WTC11 (cell line): ENCODE measurements at regions not wholly inside any gene's neighbourhood (a gene's known extent, or its start where the extent isn't known, plus 50 kb on each side); places are given as distances from the start of the nearest gene placed in this dataset.

Experiments used
- ATAC-seq: fragments of 200-7000 bp; cut with Tn5 transposase; 2 replicates; pipeline ENCODE4 v1.10.0; 2021; ENCODE audit warnings: mild to moderate bottlenecking, moderate library complexity
- CTCF ChIA-PET: fragments of 300-600 bp; sonication (Branson Sonifier 250); formaldehyde crosslinking; loops from one replicate; lab custom pipeline; 2021; ENCODE audit warnings: antibody characterized with exemption; lab: Charles Lee
- POLR2A ChIA-PET: fragments of 350-600 bp; sonication (Branson Sonifier 250); formaldehyde crosslinking; loops from one replicate; lab custom pipeline; 2021; ENCODE audit warnings: antibody characterized with exemption; lab: Charles Lee
- DNase-seq: peaks from one replicate; pipeline ENCODE4 v3.0.0; 2021; ENCODE audit warnings: low spot score
- H3K27ac Mint-ChIP-seq: 2 replicates; pipeline ENCODE4 v1.8.0; 2021; ENCODE audit warnings: mixed read lengths
- H3K27me3 Mint-ChIP-seq: 2 replicates; pipeline ENCODE4 v1.8.0; 2021; ENCODE audit warnings: low read depth, mild to moderate bottlenecking, moderate library complexity, mixed read lengths
- H3K36me3 Mint-ChIP-seq: 2 replicates; pipeline ENCODE4 v1.8.0; 2021; ENCODE audit warnings: mixed read lengths
- H3K4me1 Mint-ChIP-seq: 2 replicates; pipeline ENCODE4 v1.8.0; 2022; ENCODE audit warnings: mixed read lengths
- H3K4me3 Mint-ChIP-seq: 2 replicates; pipeline ENCODE4 v1.8.0; 2021; ENCODE audit warnings: mild to moderate bottlenecking, moderate library complexity, mixed read lengths
- H3K9me3 Mint-ChIP-seq: 2 replicates; pipeline ENCODE4 v1.8.0; 2021; ENCODE audit warnings: mixed read lengths
- CBFB ChIP-seq: sonication (generic); formaldehyde crosslinking; IDR thresholded peaks from 2 replicates; pipeline ENCODE4 v1.8.1; 2022; ENCODE audit warnings: mild to moderate bottlenecking, low read depth, missing genetic modification reagents
- ELF4 ChIP-seq: sonication (generic); formaldehyde crosslinking; IDR thresholded peaks from 2 replicates; pipeline ENCODE4 v1.8.1; 2022; ENCODE audit warnings: low read depth, mild to moderate bottlenecking, moderate library complexity, missing genetic modification reagents
- EMX1 ChIP-seq: fragments of 250-450 bp; sonication (Bioruptor Pico); IDR thresholded peaks from 2 replicates; pipeline ENCODE4 v1.8.0; 2021; ENCODE audit warnings: mild to moderate bottlenecking
- GABPB1 ChIP-seq: sonication (generic); formaldehyde crosslinking; IDR thresholded peaks from 2 replicates; pipeline ENCODE4 v1.8.1; 2023; ENCODE audit warnings: mild to moderate bottlenecking, missing genetic modification reagents
- GRHL2 ChIP-seq: fragments of 250-450 bp; sonication (Bioruptor Pico); IDR thresholded peaks from 2 replicates; pipeline ENCODE4 v1.8.0; 2022; ENCODE audit warnings: mild to moderate bottlenecking, moderate library complexity; ENCODE audit not compliant: insufficient replicate concordance, severe bottlenecking
- GTF2I ChIP-seq: fragments of 250-450 bp; sonication (Bioruptor Pico); conservative IDR thresholded peaks from 2 replicates; pipeline ENCODE4 v1.4.0; 2021; ENCODE audit warnings: mild to moderate bottlenecking
- NFATC4 ChIP-seq: fragments of 250-450 bp; sonication (Bioruptor Pico); IDR thresholded peaks from 2 replicates; pipeline ENCODE4 v1.9.0; 2021; ENCODE audit warnings: mild to moderate bottlenecking
- SMAD4 ChIP-seq: sonication (generic); formaldehyde crosslinking; IDR thresholded peaks from 2 replicates; pipeline ENCODE4 v1.8.0; 2022; ENCODE audit warnings: mild to moderate bottlenecking, missing genetic modification reagents
- TCF7 ChIP-seq: sonication (generic); formaldehyde crosslinking; IDR thresholded peaks from 2 replicates; pipeline ENCODE4 v1.8.0; 2022; ENCODE audit warnings: mild to moderate bottlenecking, low read depth, missing genetic modification reagents, moderate library complexity
- TEAD4 ChIP-seq: sonication (generic); formaldehyde crosslinking; IDR thresholded peaks from 2 replicates; pipeline ENCODE4 v1.8.0; 2022; ENCODE audit warnings: mild to moderate bottlenecking, missing genetic modification reagents
- ZNF396 ChIP-seq: fragments of 250-450 bp; sonication (Bioruptor Pico); IDR thresholded peaks from 2 replicates; pipeline ENCODE4 v1.8.0; 2021; ENCODE audit warnings: mild to moderate bottlenecking, moderate library complexity, borderline replicate concordance
- ZNF423 ChIP-seq: fragments of 250-450 bp; sonication (Bioruptor Pico); IDR thresholded peaks from 2 replicates; pipeline ENCODE4 v2.1.2; 2022; ENCODE audit warnings: mild to moderate bottlenecking, moderate library complexity
- TF ChIP-seq, protein P1 (sequence below): sonication (generic); formaldehyde crosslinking; IDR thresholded peaks from 2 replicates; pipeline ENCODE4 v1.8.1; 2023; ENCODE audit warnings: mild to moderate bottlenecking, missing genetic modification reagents, moderate library complexity
- TF ChIP-seq, protein P2 (sequence below): sonication (generic); formaldehyde crosslinking; IDR thresholded peaks from 2 replicates; pipeline ENCODE4 v1.8.1; 2022; ENCODE audit warnings: missing genetic modification reagents, borderline replicate concordance
- TF ChIP-seq, protein P3 (sequence below): sonication (generic); formaldehyde crosslinking; IDR thresholded peaks from 2 replicates; pipeline ENCODE4 v1.8.0; 2022; ENCODE audit warnings: mild to moderate bottlenecking, missing genetic modification reagents
- TF ChIP-seq, protein P4 (sequence below): sonication (generic); formaldehyde crosslinking; conservative IDR thresholded peaks from 2 replicates; pipeline ENCODE4 v1.8.1; 2023; ENCODE audit warnings: mild to moderate bottlenecking, low read depth, missing genetic modification reagents, moderate library complexity
- TF ChIP-seq, protein P5 (sequence below): sonication (generic); formaldehyde crosslinking; IDR thresholded peaks from 2 replicates; pipeline ENCODE4 v1.8.0; 2023; ENCODE audit warnings: mild to moderate bottlenecking, missing genetic modification reagents
- TF ChIP-seq, protein P6 (sequence below): sonication (generic); formaldehyde crosslinking; IDR thresholded peaks from 2 replicates; pipeline ENCODE4 v1.8.1; 2022; ENCODE audit warnings: low read depth, mild to moderate bottlenecking, moderate library complexity, missing genetic modification reagents, borderline replicate concordance
- TF ChIP-seq, protein P7 (sequence below): fragments of 250-450 bp; sonication (Bioruptor Pico); IDR thresholded peaks from 2 replicates; pipeline ENCODE4 v2.1.2; 2022; ENCODE audit warnings: mild to moderate bottlenecking, moderate library complexity

DNA sequence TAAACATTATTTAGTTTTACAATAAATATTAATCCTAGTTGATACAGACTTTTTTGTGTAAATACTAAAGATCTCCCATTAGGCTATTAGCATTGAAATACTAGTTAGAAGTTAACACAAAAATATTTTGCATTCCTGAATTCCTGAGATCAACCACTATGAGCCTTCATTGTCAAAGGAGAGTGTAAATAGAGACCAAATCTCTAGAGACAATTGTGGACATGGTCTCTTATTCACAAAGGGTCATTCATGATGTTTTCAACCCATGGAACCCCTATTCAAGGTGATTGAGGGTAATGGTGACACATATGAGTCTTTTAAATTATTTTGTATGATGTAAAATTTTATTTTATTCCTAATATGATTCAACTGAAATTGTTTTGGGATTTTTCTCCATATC lies 1454.8 kb upstream of the LRRTM3 start:
- no peak overlapping the region for H3K27ac Mint-ChIP-seq
- TF ChIP-seq, protein P1, sequence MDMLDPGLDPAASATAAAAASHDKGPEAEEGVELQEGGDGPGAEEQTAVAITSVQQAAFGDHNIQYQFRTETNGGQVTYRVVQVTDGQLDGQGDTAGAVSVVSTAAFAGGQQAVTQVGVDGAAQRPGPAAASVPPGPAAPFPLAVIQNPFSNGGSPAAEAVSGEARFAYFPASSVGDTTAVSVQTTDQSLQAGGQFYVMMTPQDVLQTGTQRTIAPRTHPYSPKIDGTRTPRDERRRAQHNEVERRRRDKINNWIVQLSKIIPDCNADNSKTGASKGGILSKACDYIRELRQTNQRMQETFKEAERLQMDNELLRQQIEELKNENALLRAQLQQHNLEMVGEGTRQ (CRISPR knock-in tag), result no peak
- peaks cover 20% of the 10 kb centered on the region for H3K9me3 Mint-ChIP-seq
- no peak for DNase-seq
- no peaks in the 10 kb centered on the region for H3K27me3 Mint-ChIP-seq
- CTCF ChIA-PET, result no interaction called here
- no peak for ATAC-seq
- no peaks in the 10 kb centered on the region for H3K36me3 Mint-ChIP-seq
- peaks cover 9% of the 10 kb centered on the region for H3K4me1 Mint-ChIP-seq
- POLR2A ChIA-PET, result no interaction called here
- H3K4me3 Mint-ChIP-seq, result no peak overlapping the region

DNA sequence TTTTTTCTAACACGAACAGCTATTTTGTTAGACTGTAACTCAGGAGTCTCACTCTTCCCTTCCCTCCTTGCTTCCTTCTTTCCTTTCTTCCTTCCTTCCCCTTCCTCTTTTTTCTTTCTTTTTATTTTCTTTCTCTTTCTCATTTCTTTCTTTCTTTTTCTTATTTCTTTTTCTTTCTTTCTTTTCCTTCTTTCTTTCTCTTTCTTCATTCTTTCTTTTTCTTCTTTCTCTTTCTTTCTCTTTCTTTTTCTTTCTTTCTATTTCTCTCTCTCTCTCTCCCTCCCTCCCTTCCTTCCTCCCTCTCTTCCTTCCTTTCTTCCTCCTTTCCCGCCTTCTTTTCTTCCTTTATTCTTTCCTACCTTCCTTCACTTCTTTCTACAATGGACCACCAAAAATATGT lies 1443.0 kb upstream of the LRRTM3 start:
- no peak for DNase-seq
- TF ChIP-seq, protein P2, sequence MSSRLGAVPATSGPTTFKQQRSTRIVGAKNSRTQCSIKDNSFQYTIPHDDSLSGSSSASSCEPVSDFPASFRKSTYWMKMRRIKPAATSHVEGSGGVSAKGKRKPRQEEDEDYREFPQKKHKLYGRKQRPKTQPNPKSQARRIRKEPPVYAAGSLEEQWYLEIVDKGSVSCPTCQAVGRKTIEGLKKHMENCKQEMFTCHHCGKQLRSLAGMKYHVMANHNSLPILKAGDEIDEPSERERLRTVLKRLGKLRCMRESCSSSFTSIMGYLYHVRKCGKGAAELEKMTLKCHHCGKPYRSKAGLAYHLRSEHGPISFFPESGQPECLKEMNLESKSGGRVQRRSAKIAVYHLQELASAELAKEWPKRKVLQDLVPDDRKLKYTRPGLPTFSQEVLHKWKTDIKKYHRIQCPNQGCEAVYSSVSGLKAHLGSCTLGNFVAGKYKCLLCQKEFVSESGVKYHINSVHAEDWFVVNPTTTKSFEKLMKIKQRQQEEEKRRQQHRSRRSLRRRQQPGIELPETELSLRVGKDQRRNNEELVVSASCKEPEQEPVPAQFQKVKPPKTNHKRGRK, result peak; percentile 91; the same call in 1 of the 2 replicates
- TF ChIP-seq ZNF396, result no peak
- TF ChIP-seq, all 79 proteins: peak for 1
- no peak overlapping the region for H3K4me3 Mint-ChIP-seq
- H3K4me1 Mint-ChIP-seq, result no peaks in the 10 kb centered on the region
- H3K9me3 Mint-ChIP-seq, result no peaks in the 10 kb centered on the region
- no peak for ATAC-seq
- H3K27ac Mint-ChIP-seq, result no peak overlapping the region
- CTCF ChIA-PET, result no interaction called here
- H3K27me3 Mint-ChIP-seq, result no peaks in the 10 kb centered on the region
- POLR2A ChIA-PET, result no interaction called here
- no peaks in the 10 kb centered on the region for H3K36me3 Mint-ChIP-seq

DNA sequence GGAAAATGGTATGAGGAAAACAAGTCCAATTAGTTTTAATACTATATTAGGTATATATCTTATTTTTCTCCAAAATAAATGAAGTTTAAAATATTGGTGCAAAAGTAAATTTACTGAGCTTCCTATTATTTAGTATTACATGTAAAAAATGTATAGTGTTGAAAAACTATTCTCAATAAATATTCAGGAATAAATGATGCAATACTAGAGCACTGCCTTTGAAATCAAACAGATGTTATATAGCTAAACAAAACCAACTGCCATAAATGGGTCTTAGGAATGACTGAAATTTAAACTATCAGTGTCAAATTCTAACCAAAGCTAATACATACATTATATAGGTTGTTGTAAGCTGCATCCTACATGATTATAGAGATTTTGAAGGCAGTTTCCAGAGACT lies 1434.0 kb upstream of the LRRTM3 start:
- H3K27me3 Mint-ChIP-seq, result no peaks in the 10 kb centered on the region
- no peak overlapping the region for H3K4me3 Mint-ChIP-seq
- TF ChIP-seq, protein P3, sequence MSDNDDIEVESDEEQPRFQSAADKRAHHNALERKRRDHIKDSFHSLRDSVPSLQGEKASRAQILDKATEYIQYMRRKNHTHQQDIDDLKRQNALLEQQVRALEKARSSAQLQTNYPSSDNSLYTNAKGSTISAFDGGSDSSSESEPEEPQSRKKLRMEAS (CRISPR knock-in tag), result no peak
- no peak for TF ChIP-seq NFATC4
- TF ChIP-seq, protein P4, sequence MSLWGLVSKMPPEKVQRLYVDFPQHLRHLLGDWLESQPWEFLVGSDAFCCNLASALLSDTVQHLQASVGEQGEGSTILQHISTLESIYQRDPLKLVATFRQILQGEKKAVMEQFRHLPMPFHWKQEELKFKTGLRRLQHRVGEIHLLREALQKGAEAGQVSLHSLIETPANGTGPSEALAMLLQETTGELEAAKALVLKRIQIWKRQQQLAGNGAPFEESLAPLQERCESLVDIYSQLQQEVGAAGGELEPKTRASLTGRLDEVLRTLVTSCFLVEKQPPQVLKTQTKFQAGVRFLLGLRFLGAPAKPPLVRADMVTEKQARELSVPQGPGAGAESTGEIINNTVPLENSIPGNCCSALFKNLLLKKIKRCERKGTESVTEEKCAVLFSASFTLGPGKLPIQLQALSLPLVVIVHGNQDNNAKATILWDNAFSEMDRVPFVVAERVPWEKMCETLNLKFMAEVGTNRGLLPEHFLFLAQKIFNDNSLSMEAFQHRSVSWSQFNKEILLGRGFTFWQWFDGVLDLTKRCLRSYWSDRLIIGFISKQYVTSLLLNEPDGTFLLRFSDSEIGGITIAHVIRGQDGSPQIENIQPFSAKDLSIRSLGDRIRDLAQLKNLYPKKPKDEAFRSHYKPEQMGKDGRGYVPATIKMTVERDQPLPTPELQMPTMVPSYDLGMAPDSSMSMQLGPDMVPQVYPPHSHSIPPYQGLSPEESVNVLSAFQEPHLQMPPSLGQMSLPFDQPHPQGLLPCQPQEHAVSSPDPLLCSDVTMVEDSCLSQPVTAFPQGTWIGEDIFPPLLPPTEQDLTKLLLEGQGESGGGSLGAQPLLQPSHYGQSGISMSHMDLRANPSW (CRISPR knock-in tag), result no peak
- TF ChIP-seq ELF4 (CRISPR knock-in tag), result no peak
- no peak for TF ChIP-seq ZNF396
- no peak for TF ChIP-seq EMX1 (CRISPR knock-in tag)
- no peak for TF ChIP-seq CBFB (CRISPR knock-in tag)
- DNase-seq (no peak), ATAC-seq (no peak)
- peaks cover 5% of the 10 kb centered on the region for H3K9me3 Mint-ChIP-seq
- CTCF ChIA-PET, result no interaction called here
- no peak overlapping the region for H3K27ac Mint-ChIP-seq
- no peaks in the 10 kb centered on the region for H3K36me3 Mint-ChIP-seq
- H3K4me1 Mint-ChIP-seq, result no peaks in the 10 kb centered on the region
- POLR2A ChIA-PET, result interaction anchor here (0.6 kb wide), 1 partner anchor 64 kb away, joined by 8 read pairs; no protein-coding TSS in a partner anchor

DNA sequence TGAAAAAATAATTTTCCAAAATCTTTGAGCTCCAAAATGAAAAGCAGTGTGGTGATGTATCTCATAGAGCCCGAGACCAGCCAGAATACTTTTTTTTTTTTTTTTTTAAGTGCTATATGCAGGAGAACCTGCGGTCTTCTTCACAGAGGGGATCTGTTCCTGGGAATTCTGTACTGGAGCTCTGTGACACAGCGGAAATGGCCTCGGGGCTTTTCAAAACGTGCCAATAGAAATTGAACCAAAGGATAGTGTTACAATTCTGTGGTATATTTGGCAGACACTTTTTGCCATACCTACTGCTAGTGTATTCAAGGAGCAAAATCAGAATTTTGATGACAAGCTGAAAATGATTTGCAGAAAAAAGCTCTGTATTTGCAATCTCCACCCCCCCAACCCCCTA lies 1429.3 kb upstream of the LRRTM3 start:
- H3K36me3 Mint-ChIP-seq, result no peaks in the 10 kb centered on the region
- no peaks in the 10 kb centered on the region for H3K27me3 Mint-ChIP-seq
- no peak overlapping the region for H3K27ac Mint-ChIP-seq
- DNase-seq, result no peak
- H3K9me3 Mint-ChIP-seq, result peaks cover 5% of the 10 kb centered on the region
- ChIA-PET POLR2A (no interaction called here), CTCF (no interaction called here)
- no peak for ATAC-seq
- H3K4me3 Mint-ChIP-seq, result no peak overlapping the region
- peaks cover 9% of the 10 kb centered on the region; the same call in 1 of the 2 replicates for H3K4me1 Mint-ChIP-seq
- TF ChIP-seq TEAD4 (CRISPR knock-in tag) (no peak), GABPB1 (CRISPR knock-in tag) (no peak), SMAD4 (CRISPR knock-in tag) (no peak), GTF2I (CRISPR knock-in tag) (no peak), NFATC4 (no peak), GRHL2 (CRISPR knock-in tag) (no peak), ZNF423 (CRISPR knock-in tag) (no peak), TCF7 (CRISPR knock-in tag) (no peak)
- TF ChIP-seq, protein P5, sequence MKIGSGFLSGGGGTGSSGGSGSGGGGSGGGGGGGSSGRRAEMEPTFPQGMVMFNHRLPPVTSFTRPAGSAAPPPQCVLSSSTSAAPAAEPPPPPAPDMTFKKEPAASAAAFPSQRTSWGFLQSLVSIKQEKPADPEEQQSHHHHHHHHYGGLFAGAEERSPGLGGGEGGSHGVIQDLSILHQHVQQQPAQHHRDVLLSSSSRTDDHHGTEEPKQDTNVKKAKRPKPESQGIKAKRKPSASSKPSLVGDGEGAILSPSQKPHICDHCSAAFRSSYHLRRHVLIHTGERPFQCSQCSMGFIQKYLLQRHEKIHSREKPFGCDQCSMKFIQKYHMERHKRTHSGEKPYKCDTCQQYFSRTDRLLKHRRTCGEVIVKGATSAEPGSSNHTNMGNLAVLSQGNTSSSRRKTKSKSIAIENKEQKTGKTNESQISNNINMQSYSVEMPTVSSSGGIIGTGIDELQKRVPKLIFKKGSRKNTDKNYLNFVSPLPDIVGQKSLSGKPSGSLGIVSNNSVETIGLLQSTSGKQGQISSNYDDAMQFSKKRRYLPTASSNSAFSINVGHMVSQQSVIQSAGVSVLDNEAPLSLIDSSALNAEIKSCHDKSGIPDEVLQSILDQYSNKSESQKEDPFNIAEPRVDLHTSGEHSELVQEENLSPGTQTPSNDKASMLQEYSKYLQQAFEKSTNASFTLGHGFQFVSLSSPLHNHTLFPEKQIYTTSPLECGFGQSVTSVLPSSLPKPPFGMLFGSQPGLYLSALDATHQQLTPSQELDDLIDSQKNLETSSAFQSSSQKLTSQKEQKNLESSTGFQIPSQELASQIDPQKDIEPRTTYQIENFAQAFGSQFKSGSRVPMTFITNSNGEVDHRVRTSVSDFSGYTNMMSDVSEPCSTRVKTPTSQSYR (CRISPR knock-in tag), result no peak
- TF ChIP-seq, protein P6, sequence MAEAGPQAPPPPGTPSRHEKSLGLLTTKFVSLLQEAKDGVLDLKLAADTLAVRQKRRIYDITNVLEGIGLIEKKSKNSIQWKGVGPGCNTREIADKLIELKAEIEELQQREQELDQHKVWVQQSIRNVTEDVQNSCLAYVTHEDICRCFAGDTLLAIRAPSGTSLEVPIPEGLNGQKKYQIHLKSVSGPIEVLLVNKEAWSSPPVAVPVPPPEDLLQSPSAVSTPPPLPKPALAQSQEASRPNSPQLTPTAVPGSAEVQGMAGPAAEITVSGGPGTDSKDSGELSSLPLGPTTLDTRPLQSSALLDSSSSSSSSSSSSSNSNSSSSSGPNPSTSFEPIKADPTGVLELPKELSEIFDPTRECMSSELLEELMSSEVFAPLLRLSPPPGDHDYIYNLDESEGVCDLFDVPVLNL (CRISPR knock-in tag), result no peak
- TF ChIP-seq, protein P7, sequence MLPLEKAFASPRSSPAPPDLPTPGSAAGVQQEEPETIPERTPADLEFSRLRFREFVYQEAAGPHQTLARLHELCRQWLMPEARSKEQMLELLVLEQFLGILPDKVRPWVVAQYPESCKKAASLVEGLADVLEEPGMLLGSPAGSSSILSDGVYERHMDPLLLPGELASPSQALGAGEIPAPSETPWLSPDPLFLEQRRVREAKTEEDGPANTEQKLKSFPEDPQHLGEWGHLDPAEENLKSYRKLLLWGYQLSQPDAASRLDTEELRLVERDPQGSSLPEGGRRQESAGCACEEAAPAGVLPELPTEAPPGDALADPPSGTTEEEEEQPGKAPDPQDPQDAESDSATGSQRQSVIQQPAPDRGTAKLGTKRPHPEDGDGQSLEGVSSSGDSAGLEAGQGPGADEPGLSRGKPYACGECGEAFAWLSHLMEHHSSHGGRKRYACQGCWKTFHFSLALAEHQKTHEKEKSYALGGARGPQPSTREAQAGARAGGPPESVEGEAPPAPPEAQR (CRISPR knock-in tag), result no peak
